H1 (cell line): ENCODE measurements at regions not wholly inside any gene's neighbourhood (a gene's known extent, or its start where the extent isn't known, plus 50 kb on each side); places are given as distances from the start of the nearest gene placed in this dataset.

Experiments used
- CTCF ChIA-PET: fragments of 300-600 bp; sonication (Branson Sonifier 250); formaldehyde crosslinking; loops from one replicate; lab custom pipeline; 2021; ENCODE audit not compliant: partially characterized antibody; lab: Charles Lee
- POLR2A ChIA-PET: fragments of 300-600 bp; sonication (Branson Sonifier 250); formaldehyde crosslinking; loops from one replicate; lab custom pipeline; 2021; ENCODE audit warnings: inconsistent platforms; ENCODE audit not compliant: partially characterized antibody; lab: Charles Lee
- DNase-seq, 2 experiments: peaks; one replicate each; pipeline versions ENCODE4 v3.0.0 to v3.0.0-alpha.2; 2010 to 2022; ENCODE audit warnings: low spot score in 2 of 2, low read depth in 1 of 2, mixed read lengths in 1 of 2
- FAIRE-seq: peaks from 2 replicates; lab custom pipeline; 2011; peaks lifted over from hg19 to GRCh38; lab: Jason Lieb, UNC
- H2AFZ ChIP-seq: 2 replicates; pipeline ENCODE4 v1.8.1; 2012; ENCODE audit warnings: low read length, inconsistent platforms
- H2AK5ac ChIP-seq: 2 replicates; pipeline ENCODE4 v1.6.1; 2013; ENCODE audit warnings: low read depth, low read length
- H2BK120ac ChIP-seq: replicated peaks from 2 replicates; pipeline ENCODE3; 2013; ENCODE audit warnings: low read depth, low read length, inconsistent platforms
- H2BK12ac ChIP-seq: 2 replicates; pipeline ENCODE4 v1.6.1; 2013; ENCODE audit warnings: low read depth, low read length
- H2BK15ac ChIP-seq: 2 replicates; pipeline ENCODE4 v1.6.1; 2013; ENCODE audit warnings: low read length
- H2BK20ac ChIP-seq: 2 replicates; pipeline ENCODE4 v1.6.1; 2013; ENCODE audit warnings: low read length
- H2BK5ac ChIP-seq: 2 replicates; pipeline ENCODE4 v1.6.1; 2013; ENCODE audit warnings: low read depth, low read length
- H3K14ac ChIP-seq: 2 replicates; pipeline ENCODE4 v1.6.1; 2013; ENCODE audit warnings: inconsistent platforms; ENCODE audit not compliant: insufficient read length
- H3K18ac ChIP-seq: 2 replicates; pipeline ENCODE4 v1.6.1; 2013; ENCODE audit warnings: low read length; ENCODE audit errors: extremely low read depth
- H3K23ac ChIP-seq: 2 replicates; pipeline ENCODE4 v1.6.1; 2013; ENCODE audit warnings: inconsistent platforms; ENCODE audit not compliant: insufficient read length
- H3K23me2 ChIP-seq: 2 replicates; pipeline ENCODE4 v1.6.1; 2013; ENCODE audit warnings: low read depth, low read length
- H3K27ac ChIP-seq: 2 replicates; pipeline ENCODE4 v1.6.1; 2011; ENCODE audit warnings: low read depth, low read length, inconsistent platforms
- H3K27me3 ChIP-seq, 4 experiments: replicated peaks in 1 of 4; 1 replicate in 1 of 4; 2 replicates in 3 of 4; pipeline versions ENCODE4 v1.6.1 to v1.8.1; 2011 to 2013; ENCODE audit warnings: low read length in 3 of 4, mild to moderate bottlenecking in 3 of 4, inconsistent platforms in 2 of 4, mixed read lengths in 2 of 4, moderate library complexity in 1 of 4; ENCODE audit not compliant: control insufficient read depth in 3 of 4, insufficient read depth in 3 of 4; ENCODE audit errors: extremely low read depth in 1 of 4
- H3K36me3 ChIP-seq, 4 experiments: 2 replicates each; pipeline versions ENCODE4 v1.6.1 to v1.8.1; 2011 to 2013; ENCODE audit warnings: mild to moderate bottlenecking in 4 of 4, low read length in 3 of 4, moderate library complexity in 2 of 4, control low read depth in 1 of 4, inconsistent platforms in 1 of 4; ENCODE audit not compliant: insufficient read depth in 4 of 4, control insufficient read depth in 2 of 4
- H3K4ac ChIP-seq: replicated peaks from 2 replicates; pipeline ENCODE3; 2013; ENCODE audit warnings: low read length, low read depth, mixed read lengths, inconsistent platforms; ENCODE audit not compliant: insufficient read length
- H3K4me1 ChIP-seq, 4 experiments: replicated peaks in 1 of 4; 1 replicate in 1 of 4; 2 replicates in 3 of 4; pipeline versions ENCODE4 v1.6.1 to v1.8.1; 2011 to 2013; ENCODE audit warnings: low read length in 3 of 4, inconsistent platforms in 2 of 4, mixed read lengths in 1 of 4; ENCODE audit not compliant: insufficient read depth in 4 of 4, control insufficient read depth in 3 of 4
- H3K4me2 ChIP-seq, 2 experiments: 2 replicates each; pipeline versions ENCODE4 v1.6.1 to v1.8.1; 2011 to 2013; ENCODE audit warnings: low read depth in 2 of 2, low read length in 2 of 2, control low read depth in 1 of 2, inconsistent platforms in 1 of 2, mild to moderate bottlenecking in 1 of 2; ENCODE audit not compliant: insufficient read depth in 1 of 2
- H3K4me3 ChIP-seq, 4 experiments: fragments of 200-600, 300-600 bp in 1 of 4; sonication (generic), shearing (Covaris generic), sonication (Bioruptor Twin) in 1 of 4; 2 replicates each; pipeline versions ENCODE4 v1.5.1 to v1.8.1; 2011 to 2016; ENCODE audit warnings: low read length in 4 of 4, low read depth in 3 of 4, control low read depth in 2 of 4, inconsistent platforms in 2 of 4, mild to moderate bottlenecking in 2 of 4, mixed read lengths in 1 of 4, moderate library complexity in 1 of 4; ENCODE audit not compliant: insufficient read depth in 2 of 4; ENCODE audit errors: extremely low read depth in 1 of 4
- H3K56ac ChIP-seq: replicated peaks from 2 replicates; pipeline ENCODE3; 2013; ENCODE audit warnings: low read depth, mild to moderate bottlenecking, mixed read lengths, low read length, inconsistent platforms; ENCODE audit not compliant: insufficient read length
- H3K79me1 ChIP-seq: 2 replicates; pipeline ENCODE4 v1.6.1; 2013; ENCODE audit warnings: low read depth, low read length, control low read depth
- H3K79me2 ChIP-seq, 2 experiments: 2 replicates each; pipeline versions ENCODE4 v1.6.1 to v1.8.1; 2012 to 2013; ENCODE audit warnings: low read length in 2 of 2, mild to moderate bottlenecking in 2 of 2, inconsistent platforms in 1 of 2; ENCODE audit not compliant: insufficient read depth in 2 of 2, control insufficient read depth in 1 of 2
- H3K9ac ChIP-seq, 4 experiments: replicated peaks in 1 of 4; 1 replicate in 1 of 4; 2 replicates in 3 of 4; pipeline versions ENCODE4 v1.6.1 to v1.8.1; 2011 to 2013; ENCODE audit warnings: low read depth in 3 of 4, low read length in 3 of 4, control low read depth in 2 of 4, mild to moderate bottlenecking in 2 of 4, moderate library complexity in 2 of 4, inconsistent platforms in 1 of 4; ENCODE audit errors: extremely low read depth in 1 of 4
- H3K9me3 ChIP-seq, 2 experiments: 2 replicates each; pipeline versions ENCODE4 v1.6.1 to v1.8.1; 2012 to 2013; ENCODE audit warnings: mild to moderate bottlenecking in 2 of 2, moderate library complexity in 2 of 2, control low read depth in 1 of 2, inconsistent platforms in 1 of 2, low read depth in 1 of 2, low read length in 1 of 2, mixed read lengths in 1 of 2; ENCODE audit not compliant: insufficient read depth in 2 of 2
- H4K20me1 ChIP-seq, 2 experiments: replicated peaks in 1 of 2; 2 replicates each; pipeline versions ENCODE3 to v1.8.1; 2011 to 2013; ENCODE audit warnings: inconsistent platforms in 2 of 2, low read length in 2 of 2, mild to moderate bottlenecking in 1 of 2; ENCODE audit not compliant: insufficient read depth in 2 of 2, control insufficient read depth in 1 of 2
- H4K5ac ChIP-seq: 2 replicates; pipeline ENCODE4 v1.6.1; 2013; ENCODE audit warnings: low read length, low read depth, mixed read lengths, inconsistent platforms; ENCODE audit not compliant: insufficient read length
- H4K8ac ChIP-seq: 2 replicates; pipeline ENCODE4 v1.8.0; 2013; ENCODE audit warnings: mild to moderate bottlenecking, moderate library complexity, low read length, inconsistent platforms; ENCODE audit not compliant: insufficient read depth; ENCODE audit errors: extremely low read depth
- H4K91ac ChIP-seq: replicated peaks from 2 replicates; pipeline ENCODE3; 2013; ENCODE audit warnings: low read length, mixed read lengths, inconsistent platforms; ENCODE audit not compliant: insufficient read length
- BACH1 ChIP-seq: IDR thresholded peaks from 2 replicates; pipeline ENCODE4 v1.6.1; 2012; ENCODE audit warnings: low read length, improper control_type of control experiment
- CEBPB ChIP-seq: IDR thresholded peaks from 2 replicates; pipeline ENCODE4 v1.6.1; 2012; ENCODE audit warnings: low read depth, low read length
- EP300 ChIP-seq, 2 experiments: IDR thresholded peaks; 1 replicate in 1 of 2; 2 replicates in 1 of 2; pipeline ENCODE4 v1.6.1; 2011 to 2012; ENCODE audit warnings: low read depth in 2 of 2, low read length in 2 of 2, mild to moderate bottlenecking in 2 of 2, borderline replicate concordance in 1 of 2, inconsistent platforms in 1 of 2, moderate library complexity in 1 of 2
- GABPA ChIP-seq: IDR thresholded peaks from 2 replicates; pipeline ENCODE4 v1.6.1; 2011; ENCODE audit warnings: mild to moderate bottlenecking, low read length, moderate library complexity, borderline replicate concordance; ENCODE audit not compliant: insufficient read depth
- KDM1A ChIP-seq: fragments of 200-600, 300-600 bp; sonication (generic); IDR thresholded peaks from 2 replicates; pipeline ENCODE4 v1.7.1; 2016; ENCODE audit warnings: mild to moderate bottlenecking, low read length, borderline replicate concordance
- KDM4A ChIP-seq: IDR thresholded peaks from one replicate; pipeline ENCODE4 v1.7.1; 2012; ENCODE audit warnings: low read depth, mild to moderate bottlenecking, moderate library complexity, low read length, inconsistent platforms; ENCODE audit not compliant: severe bottlenecking
- MAFK ChIP-seq: IDR thresholded peaks from 2 replicates; pipeline ENCODE4 v1.6.1; 2012; ENCODE audit warnings: low read depth, mild to moderate bottlenecking, improper control_type of control experiment, low read length
- SP2 ChIP-seq: IDR thresholded peaks from 2 replicates; pipeline ENCODE4 v1.6.1; 2012; ENCODE audit warnings: mild to moderate bottlenecking, low read length, inconsistent platforms
- SP4 ChIP-seq: IDR thresholded peaks from 2 replicates; pipeline ENCODE4 v1.6.1; 2012; ENCODE audit warnings: low read length, inconsistent platforms
- YY1 ChIP-seq: IDR thresholded peaks from 2 replicates; pipeline ENCODE4 v1.6.1; 2011; ENCODE audit warnings: low read depth, mild to moderate bottlenecking, low read length
- whole genome bisulfite sequencing, 2 experiments: shearing (Covaris generic) in 1 of 2; methylation state at CpG; one replicate each; pipeline versions ENCODE4 v1.1.6 to v1.1.7; 2013 to 2015; ENCODE audit warnings: low lambda C conversion rate in 2 of 2, mixed read lengths in 2 of 2, inconsistent platforms in 1 of 2, low coverage in 1 of 2, missing lambda C conversion rate in 1 of 2; ENCODE audit not compliant: insufficient replicate concordance in 2 of 2, insufficient coverage in 1 of 2, insufficient read length in 1 of 2; ENCODE audit errors: extremely low coverage in 1 of 2, missing lambda C conversion rate in 1 of 2; 5-methylcytosine and 5-hydroxymethylcytosine counted together
- TF ChIP-seq, protein P1 (sequence below): IDR thresholded peaks from 2 replicates; pipeline ENCODE4 v1.6.1; 2011; ENCODE audit warnings: low read depth, mild to moderate bottlenecking, low read length; ENCODE audit not compliant: insufficient read depth

GRCh38 chr7:45421806-45422205 is 152.4 kb upstream of the ADCY1 start:
- no peaks in the 10 kb centered on the region for H3K79me2 ChIP-seq
- H3K9ac ChIP-seq: no peak overlapping the region
- no peak overlapping the region for H4K91ac ChIP-seq
- FAIRE-seq: no peak
- no peaks in the 10 kb centered on the region for H3K36me3 ChIP-seq
- no peak overlapping the region for H2BK5ac ChIP-seq
- H3K27ac ChIP-seq: no peak overlapping the region
- H2AFZ ChIP-seq: no peak overlapping the region
- no peak overlapping the region for H3K4me2 ChIP-seq
- WGBS, 2 experiments: 88% methylated on average over 1 of the region's 1 CpG; no CpG with 5 or more reads in 1 of the 2 experiments
- H3K4ac ChIP-seq: no peak overlapping the region
- H4K20me1 ChIP-seq: no peaks in the 10 kb centered on the region
- H2BK20ac ChIP-seq: no peak overlapping the region
- no peak overlapping the region for H4K5ac ChIP-seq
- no peaks in the 10 kb centered on the region for H3K9me3 ChIP-seq
- H3K14ac ChIP-seq: no peak overlapping the region
- H2BK12ac ChIP-seq: no peak overlapping the region
- H3K23ac ChIP-seq: no peak overlapping the region
- no peak for TF ChIP-seq EP300 (IDR thresholded peaks at IDR 0.05; ENCODE audit: borderline replicate concordance in 1 of 2, low read depth in 2 of 2, low read length in 2 of 2)
- TF ChIP-seq SP2: no peak
- TF ChIP-seq MAFK: no peak
- no peak for TF ChIP-seq SP4
- no peak for TF ChIP-seq CEBPB
- TF ChIP-seq, protein P1, sequence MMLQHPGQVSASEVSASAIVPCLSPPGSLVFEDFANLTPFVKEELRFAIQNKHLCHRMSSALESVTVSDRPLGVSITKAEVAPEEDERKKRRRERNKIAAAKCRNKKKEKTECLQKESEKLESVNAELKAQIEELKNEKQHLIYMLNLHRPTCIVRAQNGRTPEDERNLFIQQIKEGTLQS: no peak
- no peak for TF ChIP-seq GABPA
- no peak for TF ChIP-seq KDM4A
- no peak for TF ChIP-seq YY1
- TF ChIP-seq BACH1: no peak
- no peak for TF ChIP-seq KDM1A
- TF ChIP-seq, all 59 proteins: peak for 0
- H3K18ac ChIP-seq: no peak overlapping the region
- no peaks in the 10 kb centered on the region for H3K4me1 ChIP-seq
- H3K4me3 ChIP-seq: no peak overlapping the region
- no peaks in the 10 kb centered on the region for H3K27me3 ChIP-seq
- H2BK120ac ChIP-seq: no peak overlapping the region
- H3K79me1 ChIP-seq: no peaks in the 10 kb centered on the region
- no peak overlapping the region for H4K8ac ChIP-seq
- ChIA-PET CTCF (interaction anchor here (0.6 to 2.1 kb wide), 3 partner anchors 10 to 15 kb away, joined by 3 to 7 read pairs (median 5); no protein-coding TSS in a partner anchor), POLR2A (no interaction called here)
- H3K23me2 ChIP-seq: no peaks in the 10 kb centered on the region
- no peak overlapping the region for H2BK15ac ChIP-seq
- DNase-seq: no peak
- H2AK5ac ChIP-seq: no peak overlapping the region
- no peak overlapping the region for H3K56ac ChIP-seq
